ENCODE measurements at regions not wholly inside any gene's neighbourhood (a gene's known extent, or its start where the extent isn't known, plus 50 kb on each side); places are given as distances from the start of the nearest gene placed in this dataset.
"Not testable (repeated sequence)": the region's sequence is repeated elsewhere in the genome, so short reads cannot be mapped to it uniquely, and the experiment has no call there.

DNA sequence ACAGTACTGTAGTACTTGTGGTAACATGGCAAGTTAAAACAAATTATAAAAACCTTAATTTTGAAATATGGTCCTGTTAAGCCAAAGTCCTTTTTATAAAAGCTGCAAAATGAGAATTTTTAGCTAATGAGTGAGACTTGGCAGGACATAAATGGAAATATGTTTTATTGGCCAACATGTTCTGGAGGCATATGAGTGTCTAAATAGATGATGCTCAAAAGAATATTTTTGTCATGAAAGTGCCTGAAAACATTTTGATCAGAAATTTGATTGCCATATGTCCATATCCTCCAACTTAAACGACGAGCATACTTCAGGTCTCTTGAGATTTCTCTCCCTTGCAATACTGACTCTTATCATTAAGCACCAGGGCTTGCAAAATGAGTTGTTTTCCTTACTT is 972.6 kb downstream of the TMTC2 start:
- no peak for DNase-seq

DNA sequence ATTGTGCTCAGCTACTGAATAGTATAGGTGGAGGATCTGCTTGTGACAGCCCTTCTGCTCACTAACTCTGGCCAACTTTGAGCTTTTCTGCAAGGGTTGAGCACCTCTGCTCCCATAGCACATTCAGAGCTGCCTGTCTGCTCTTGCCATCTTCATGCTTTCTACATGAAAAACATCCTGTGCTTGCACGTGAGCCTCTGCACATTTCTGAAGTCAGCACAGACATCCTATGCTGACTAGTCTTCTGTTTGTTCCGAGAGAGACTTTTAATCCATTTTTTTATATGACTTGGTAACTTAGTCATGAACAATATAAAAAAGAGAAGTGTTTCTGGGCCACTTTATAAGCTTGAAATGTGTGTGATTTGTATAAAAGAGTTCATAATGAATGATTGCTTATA is 969.3 kb downstream of the TMTC2 start:
- no peak for DNase-seq

DNA sequence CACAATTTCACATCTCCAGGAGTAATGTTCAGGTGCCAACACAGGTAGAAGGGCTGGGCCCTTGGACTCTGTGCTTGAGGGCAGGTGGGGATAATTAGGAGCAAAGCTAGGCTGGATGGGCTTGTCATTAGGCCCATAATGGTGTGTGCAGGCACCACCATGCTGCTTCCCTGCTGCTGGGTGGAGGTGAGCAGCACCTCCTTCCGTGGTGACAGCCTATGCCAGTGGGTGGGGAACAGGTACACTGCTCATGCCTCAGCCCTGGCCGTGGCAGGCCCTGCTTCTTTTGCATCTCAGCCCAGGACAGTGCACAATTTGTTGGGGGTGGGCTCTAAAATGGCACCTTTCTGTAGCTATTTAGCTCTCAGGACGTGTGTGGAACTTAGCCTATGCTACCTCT is 955.5 kb downstream of the TMTC2 start:
- no peak for DNase-seq

DNA sequence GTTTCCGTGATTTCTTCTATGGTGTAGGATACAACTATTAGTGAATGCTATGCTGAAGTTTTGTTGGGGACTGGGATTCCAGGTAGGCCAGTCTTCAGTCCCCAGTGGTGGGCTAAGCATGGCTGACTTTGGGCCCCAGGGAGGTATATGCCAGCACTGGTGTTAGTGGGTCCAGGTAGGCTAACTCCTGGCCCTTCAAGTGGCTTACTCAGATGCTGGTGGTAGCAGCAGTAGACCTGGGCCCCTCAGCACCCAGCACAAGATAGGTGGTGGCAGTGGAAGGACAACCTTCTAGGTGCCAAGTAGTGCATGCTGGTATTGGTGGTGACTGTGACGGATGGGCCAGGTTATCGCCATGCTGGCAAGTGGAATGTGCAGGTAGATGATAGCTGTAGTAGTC is 955.1 kb downstream of the TMTC2 start:
- DNase-seq: no peak

DNA sequence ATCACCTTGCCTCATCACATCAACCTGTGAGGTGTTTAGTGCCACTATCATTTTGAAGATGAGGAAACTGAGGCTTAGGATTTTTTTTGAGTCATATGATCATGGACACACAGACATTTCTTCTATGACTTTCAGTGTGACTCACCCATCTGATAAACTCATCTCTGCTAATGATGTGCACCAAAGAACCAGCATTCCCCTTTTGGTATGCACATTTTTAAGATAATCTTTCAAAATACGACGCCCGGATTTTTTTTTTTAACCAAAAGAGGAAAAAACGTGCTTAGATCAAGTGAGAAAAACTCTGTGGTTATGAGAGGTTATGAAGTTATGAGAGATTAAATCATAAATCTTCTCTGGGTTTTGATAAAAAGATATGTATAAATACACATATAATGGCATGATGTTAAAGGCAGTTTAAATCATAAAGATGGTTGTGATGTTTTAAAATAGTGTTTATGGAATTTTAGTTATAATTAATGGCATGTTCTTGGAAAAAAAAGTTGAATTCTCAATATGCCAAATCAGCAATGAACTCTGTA is 948.1 kb downstream of the TMTC2 start:
- no peak for DNase-seq

DNA sequence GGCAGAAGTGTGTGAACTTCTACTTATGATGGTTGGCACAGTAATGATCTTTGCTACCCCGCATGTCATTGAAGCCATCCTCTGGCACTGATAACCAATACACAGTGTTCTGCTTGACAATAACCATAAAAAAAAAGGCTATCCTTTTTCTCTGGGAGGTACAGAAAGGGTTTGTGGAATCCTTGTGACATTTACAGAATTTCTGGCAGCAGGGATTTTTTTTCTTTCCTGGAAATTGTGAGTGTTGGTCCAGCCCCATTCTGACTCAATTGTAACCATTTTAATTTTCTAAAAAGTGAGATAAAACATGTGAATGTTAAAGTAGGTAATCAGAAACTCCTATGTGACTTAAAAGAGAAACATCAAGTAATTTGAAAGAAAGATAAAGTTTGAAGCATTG is 943.8 kb downstream of the TMTC2 start:
- no peak for DNase-seq

DNA sequence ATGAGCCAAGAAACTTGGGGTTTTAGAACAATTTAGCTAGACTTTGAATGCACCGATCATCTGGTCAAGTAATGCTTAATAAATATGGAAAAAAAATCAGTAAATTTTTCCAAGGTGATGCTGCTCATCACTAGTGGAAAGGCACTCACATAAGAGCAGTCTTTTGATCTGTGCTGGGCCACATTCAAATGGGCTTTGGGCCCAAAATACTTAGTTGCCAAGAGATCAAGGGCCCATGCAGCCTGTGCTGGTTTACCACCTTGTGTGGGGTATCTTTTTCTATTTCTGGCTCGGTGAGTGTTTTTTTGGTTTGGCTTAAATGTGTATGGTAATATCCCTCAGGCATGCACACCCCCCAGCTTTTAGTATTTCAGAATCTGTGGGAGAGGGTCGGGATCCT is 943.2 kb downstream of the TMTC2 start:
- no peak for DNase-seq

DNA sequence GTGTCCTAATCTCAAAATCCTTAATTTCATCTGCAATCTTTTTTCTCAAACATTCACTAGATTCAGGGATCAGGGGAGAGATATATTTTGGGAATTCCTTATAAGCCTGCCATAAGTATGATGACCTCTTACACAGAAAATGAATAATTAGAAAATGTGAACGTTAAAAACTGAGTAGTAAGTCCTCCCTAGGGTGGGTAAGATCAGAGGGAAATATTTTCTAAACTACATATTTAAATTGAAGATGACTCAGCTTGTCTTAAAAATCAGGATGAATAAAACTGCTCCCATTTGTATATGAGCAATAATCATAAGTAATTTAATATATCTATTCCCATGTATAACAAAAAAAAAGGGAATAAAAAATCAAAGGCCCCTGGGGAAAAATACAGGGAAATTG is 935.5 kb downstream of the TMTC2 start:
- DNase-seq: no peak

DNA sequence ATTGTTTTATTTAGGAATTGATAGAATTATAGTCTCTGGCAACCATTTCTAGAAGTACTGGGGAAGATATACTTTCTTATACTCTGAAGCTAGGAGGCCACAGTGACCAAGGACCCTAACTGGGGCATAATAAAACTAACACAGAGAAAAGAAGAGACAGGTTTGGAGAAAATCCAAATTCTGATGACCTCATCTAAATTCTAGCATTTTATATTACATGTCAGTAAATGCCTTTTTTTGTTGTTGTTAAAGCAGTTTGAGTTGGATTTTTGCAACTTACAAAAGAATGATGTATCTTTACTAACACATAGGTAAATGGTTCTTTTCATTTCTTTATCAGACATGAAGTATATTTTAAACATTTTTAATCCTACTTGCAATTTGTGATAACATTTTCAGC is 933.3 kb downstream of the TMTC2 start:
- no peak for DNase-seq

DNA sequence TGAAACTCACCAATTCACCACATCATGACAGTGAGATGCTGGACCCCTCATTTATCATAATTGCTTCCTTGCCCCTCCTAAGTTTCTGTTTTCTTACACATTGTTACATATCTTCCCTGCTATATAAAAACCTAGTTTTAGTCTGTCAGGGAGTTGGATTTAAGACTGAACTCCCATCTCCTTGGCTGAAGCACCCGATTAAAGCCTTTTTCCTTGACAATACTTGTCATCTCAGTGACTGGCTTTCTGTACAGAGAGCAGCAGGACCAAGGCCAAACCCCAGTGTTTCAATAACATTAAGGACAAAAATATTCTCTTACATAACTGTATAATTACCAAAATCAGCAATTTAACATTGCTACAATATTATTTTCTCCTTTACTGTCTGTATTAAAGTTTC is 928.4 kb downstream of the TMTC2 start:
- no peak for DNase-seq

DNA sequence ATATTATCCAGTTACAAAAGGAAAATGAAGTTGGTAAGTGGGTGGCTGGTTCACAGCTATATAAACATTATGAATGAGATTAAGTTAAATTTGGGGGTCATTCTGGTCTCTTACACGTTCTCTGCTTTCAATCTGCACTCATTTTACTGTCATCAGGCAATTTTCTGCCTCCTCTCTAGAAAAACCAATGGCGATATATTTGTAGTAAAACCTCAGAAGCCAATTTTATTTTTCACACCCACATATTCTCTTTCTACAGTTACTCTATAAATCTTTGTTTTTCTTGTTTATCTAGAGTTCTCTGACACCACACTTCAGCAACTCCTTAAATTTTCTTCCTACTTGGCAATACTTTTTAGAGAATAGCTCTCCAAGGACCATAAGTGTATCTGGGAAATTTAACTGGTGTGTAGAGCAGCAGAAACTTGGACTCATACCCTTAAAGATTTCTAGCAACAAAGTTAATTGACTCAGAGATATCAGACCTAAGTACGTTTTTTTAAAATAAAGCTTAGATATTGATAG is 926.9 kb downstream of the TMTC2 start:
- DNase-seq: no peak

DNA sequence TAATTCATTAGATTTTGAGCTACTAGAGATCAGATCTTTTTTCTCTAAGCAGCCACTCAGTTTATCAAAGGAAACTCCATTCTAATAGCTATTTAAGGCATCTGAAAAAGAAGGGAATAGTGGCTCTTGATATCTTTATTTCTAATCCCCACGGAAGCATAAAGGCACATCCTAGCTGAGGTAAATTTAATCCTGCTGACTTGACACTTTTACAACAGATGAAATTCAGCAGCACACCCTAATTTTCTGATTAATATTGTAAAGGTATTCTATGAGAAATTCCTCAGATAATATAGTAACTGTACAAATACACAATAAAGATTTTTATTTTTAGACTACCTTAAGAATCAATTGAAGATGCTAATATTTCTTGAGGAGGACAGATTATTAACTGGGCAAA is 916.4 kb downstream of the TMTC2 start:
- DNase-seq: no peak

DNA sequence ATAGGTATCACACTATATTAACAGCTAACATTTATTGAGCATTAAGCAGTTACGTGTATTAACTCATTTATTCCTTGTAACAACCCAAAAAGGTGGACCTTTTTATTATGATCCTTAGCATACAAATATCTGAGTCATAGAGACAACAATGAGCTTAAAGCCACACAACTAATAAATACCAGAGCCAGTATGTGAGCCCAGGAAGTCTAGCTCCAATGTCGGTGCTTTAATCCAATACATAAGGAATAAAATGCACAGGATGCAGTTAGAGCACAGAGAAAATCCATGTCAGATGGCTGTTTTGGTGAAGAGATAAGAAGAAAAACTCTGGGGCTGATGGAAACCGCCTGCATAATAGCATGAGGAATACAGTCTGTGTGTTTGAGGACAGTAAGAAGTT is 888.6 kb downstream of the TMTC2 start:
- no peak for DNase-seq

DNA sequence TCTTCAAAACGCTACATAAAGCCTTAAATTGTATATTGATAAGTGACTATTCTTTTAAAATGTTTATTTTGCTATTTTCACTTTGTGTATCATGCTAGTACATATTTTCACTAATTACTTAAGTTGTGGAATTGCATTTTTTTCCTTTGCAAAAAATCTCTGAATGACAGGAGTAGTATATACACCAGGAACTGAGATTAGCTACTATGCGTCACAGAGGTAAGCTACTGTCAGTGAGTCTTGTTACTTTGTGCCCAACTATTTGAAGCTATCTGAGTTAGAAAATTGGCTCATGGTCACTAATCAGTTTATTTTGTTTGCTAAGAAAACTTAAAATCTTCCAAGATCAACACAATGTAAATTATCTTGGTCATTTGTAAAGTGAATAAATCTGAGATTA is 887.4 kb downstream of the TMTC2 start:
- no peak for DNase-seq

DNA sequence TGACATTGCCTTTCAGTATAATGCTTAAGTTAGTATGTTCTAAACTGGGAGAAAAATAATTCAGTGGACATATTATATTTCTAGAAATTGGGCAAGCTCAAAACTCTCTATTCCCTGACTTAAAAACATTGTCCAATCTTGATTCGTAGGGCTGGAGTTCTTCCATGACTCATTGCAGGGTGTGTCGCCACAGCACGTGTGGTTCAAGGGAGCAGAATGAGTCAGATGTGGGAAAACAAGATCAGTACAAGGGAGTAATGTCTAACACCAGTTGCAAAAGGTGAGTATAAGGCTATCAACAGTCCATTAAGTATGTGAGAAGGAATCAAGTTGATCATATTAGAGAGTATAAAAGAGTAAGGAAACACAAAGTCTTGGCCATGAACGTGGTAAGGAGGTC is 887.0 kb downstream of the TMTC2 start:
- DNase-seq: no peak

DNA sequence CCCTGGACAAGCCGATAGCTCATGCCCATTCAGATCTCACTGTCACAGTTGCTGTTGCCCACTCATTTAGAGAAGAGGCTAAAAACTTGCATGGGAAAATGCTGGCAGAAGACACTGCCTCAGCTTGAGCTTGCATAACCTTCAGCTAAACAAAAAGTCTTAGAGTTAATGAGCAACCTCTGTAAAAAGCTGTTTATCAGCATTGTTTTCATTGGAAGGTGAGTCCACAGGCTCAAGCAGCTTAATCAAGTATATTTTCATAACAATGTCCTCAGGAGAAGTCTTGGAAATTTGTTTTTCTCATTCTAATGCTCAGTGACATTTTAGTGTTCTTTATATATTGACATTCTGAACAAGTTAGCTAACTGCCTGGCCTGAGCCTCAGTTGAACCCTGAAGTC is 872.9 kb downstream of the TMTC2 start:
- DNase-seq: no peak

DNA sequence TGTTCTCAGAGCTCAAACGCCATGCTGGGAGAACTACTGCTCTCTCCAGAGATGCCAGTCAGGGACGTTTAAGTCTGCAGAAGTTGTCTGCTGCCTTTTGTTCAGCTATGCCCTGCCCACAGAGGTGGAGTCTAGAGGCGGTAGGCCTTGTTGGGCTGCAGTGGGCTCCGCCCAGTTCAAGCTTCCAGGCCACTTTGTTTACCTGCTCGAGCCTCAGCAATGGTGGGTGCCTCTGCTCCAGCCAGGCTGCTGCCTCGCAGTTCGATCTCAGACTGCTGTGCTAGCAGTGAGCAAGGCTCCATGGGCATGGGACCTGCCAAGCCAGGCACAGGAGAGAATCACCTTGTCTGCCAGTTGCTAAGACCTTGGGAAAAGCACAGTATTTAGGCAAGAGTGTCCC is 869.3 kb downstream of the TMTC2 start:
- DNase-seq: not testable (repeated sequence)

DNA sequence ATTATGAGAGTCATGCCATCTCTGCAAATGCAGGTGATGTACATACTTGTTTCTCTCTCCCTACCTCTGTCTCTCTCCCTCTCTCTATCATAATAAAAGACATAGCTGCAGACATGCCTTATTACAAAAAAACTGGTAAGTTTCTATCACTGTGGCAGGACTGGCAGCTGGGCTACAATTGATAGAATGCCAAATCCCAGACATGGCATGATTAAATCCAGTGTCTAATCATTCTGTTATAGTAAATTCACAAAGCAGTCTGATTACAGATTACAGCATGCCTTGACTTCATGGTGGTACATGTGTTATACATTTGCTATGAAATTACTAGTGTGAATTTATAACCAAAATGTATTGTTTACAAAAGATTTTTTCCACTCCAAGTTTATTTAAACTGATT is 854.7 kb downstream of the TMTC2 start:
- no peak for DNase-seq

DNA sequence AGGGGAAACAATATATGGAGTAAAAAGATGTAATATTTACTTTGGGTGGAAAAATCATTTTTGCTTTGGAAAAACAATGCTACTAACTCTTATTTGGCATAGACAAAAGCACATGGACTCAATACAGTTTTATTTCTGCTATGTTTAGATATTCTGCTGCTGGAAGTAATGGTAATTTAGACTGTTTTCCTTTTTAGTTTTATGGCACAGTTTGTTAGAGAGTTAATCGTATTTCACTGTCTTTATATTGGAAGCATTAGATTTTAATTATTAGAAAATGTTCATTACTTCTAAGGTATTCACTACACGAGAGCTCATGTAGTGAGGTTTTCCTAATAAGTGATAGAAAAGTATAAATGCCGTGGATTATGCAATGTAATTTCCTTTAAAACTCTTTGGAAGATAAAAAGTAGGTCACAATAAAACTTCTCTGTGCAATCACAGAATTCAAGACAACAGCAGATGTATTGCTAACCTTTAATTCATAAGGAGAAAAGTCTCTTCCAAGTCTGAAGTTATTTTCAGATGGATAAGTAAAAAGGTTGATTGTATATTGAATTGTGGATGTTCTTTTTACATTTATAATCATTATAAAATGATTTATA is 851.8 kb downstream of the TMTC2 start:
- no peak for DNase-seq

DNA sequence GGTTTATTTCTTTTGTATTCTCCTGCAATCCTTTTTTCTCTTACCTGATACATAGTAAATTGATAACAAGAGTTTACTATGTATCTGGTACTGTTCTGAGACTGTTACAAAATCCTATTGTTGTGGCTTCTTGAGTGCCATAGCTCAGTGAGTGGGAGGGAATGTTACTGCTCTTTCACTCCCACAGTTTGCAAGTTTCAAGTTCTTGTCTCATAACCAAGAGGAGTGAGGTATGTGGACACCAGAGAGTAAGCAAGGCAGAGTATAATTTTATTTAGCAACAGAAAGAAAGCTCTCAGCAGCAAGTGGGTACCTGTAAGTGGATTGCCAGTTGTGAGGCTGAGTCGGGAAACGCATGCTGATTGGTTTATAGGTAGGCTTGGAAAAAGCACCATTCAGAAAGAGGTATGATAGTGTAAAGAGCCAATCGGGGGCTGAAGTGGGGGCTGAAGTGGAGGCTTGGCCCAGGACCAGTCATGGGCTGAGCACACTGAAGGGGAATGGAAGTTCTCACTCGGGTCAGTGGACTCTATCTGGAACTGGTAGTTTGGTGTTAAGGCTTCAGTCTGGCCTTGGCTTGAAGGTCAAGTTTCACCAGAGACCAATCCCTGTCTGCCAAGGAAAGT is 850.8 kb downstream of the TMTC2 start:
- no peak for DNase-seq

DNA sequence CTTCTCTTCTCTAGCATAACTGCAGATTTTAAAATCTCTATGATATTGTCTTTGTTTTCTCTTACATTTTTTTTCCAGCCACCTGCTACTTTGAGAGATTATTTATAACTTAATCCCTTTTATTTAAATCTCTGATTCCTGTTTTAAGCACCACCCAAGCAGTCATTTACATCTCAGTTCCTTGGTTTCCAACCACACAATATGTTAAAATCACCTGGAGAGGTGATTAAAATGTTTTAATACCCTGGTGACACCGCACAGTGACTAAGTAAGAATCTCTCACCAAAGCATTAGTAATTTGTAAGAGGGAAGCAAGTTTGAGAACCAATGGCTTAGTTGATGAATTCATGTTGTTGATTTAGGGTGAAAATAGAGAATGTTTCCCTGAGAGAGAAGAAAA is 849.8 kb downstream of the TMTC2 start:
- no peak for DNase-seq

DNA sequence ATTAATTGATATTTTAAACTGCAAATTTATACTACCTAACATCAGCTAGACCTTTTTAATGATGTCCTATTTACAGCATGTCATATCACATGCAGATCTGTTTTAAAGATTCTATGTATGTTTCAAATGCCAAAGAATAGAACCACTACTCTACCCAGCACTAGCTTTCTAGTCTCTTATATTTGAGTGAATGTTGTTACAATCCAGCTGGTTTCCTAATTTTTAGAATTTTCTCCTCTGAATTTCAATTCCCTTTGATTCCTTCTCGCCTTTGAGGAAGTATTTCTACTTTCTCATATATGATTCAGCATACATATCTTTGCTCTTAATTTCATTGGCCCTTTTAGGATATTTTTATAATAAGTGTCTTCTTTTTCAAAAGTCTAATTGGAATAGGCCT is 841.9 kb downstream of the TMTC2 start:
- no peak for DNase-seq

DNA sequence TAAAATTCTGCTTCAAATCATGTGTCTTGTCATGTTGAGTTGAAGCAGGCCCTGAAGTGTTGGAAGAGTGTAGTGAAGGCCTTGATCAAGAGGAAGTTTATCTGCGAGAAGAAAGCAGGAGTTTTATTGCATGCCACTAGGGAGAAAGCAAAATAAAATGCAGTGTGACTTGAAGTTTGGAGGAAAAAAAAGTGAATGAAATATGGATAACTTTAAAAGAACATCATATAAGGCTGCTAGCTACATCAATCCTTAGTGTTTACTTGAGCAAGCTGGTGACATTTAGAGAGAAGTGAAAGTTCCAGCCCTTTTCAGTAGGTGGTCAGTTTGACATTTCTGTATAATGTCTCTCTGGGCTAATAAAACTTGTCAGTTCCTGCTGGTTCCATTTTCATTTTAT is 841.1 kb downstream of the TMTC2 start:
- DNase-seq: no peak

DNA sequence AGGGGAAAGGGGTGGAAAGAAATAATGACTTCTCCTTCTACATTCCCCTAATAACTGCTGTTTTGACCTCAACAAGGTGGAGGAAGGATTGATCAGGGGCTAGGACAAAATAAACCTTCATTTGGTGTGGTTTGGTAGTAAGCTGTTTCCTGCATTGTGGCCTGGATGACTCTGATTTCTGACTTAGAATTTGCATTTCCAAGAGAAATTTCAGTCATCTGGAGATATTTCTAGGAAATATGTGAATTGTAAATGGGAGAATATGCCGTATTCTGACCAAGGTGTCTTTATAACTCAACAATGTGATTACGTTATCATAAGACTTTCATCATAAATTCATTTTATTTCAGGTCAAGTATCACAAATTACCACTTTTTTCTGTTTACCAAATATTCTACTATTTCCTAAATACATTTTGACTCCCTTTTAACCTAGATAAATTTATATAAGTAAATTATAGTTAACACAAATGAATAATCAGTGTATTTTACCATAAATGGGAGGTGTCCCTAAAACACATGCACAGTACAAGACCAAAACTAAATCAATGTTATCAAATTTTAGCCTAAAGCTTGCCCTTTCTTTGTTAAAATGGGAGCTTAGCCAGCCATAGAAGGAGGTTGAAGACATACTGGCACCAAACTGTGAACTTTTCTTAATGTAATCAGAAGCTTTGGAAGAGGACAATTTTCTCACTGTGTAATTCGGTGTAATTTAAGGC is 828.8 kb downstream of the TMTC2 start:
- no peak for DNase-seq

Data from hematopoietic multipotent progenitor cell treated with erythropoietin and hydrocortisone succinate and interleukin-3 and kit ligand, for 8 days (in vitro differentiated cells).